Upper lobe of left lung (tissue), 4 donors: ENCODE measurements at regions not wholly inside any gene's neighbourhood (a gene's known extent, or its start where the extent isn't known, plus 50 kb on each side); places are given as distances from the start of the nearest gene placed in this dataset.

Source experiments
- CTCF ChIP-seq, 6 experiments: fragments of 450-650 bp in 4 of 6; fragments of 200-600 bp in 2 of 6; sonication (generic) in 2 of 6; IDR thresholded peaks; one replicate each; pipeline ENCODE4 v1.5.1; 2016 to 2019; ENCODE audit warnings: antibody characterized with exemption in 6 of 6
- EP300 ChIP-seq, 4 donors: sonication (generic); formaldehyde crosslinking; IDR thresholded peaks; one replicate each; pipeline ENCODE4 v1.5.1; 2017; ENCODE audit warnings: antibody characterized with exemption in 4 of 4, control low read depth in 2 of 4
- POLR2A ChIP-seq, 4 donors: fragments of 450-650 bp; IDR thresholded peaks; one replicate each; pipeline ENCODE4 v1.5.1; 2016 to 2017; ENCODE audit warnings: antibody characterized with exemption in 4 of 4, mild to moderate bottlenecking in 2 of 4
- POLR2AphosphoS5 ChIP-seq, 2 donors: sonication (generic); formaldehyde crosslinking; IDR thresholded peaks; one replicate each; pipeline ENCODE4 v1.5.1; 2017; ENCODE audit warnings: antibody characterized with exemption in 2 of 2

GRCh38 chr4:147247579-147247978, 233.3 kb upstream of the EDNRA start:
- TF ChIP-seq CTCF (IDR thresholded peaks at IDR 0.05) (no peak), EP300 (IDR thresholded peaks at IDR 0.05) (no peak), POLR2A (IDR thresholded peaks at IDR 0.05) (no peak), POLR2AphosphoS5 (IDR thresholded peaks at IDR 0.05) (no peak)
